ENCODE measurements at regions not wholly inside any gene's neighbourhood (a gene's known extent, or its start where the extent isn't known, plus 50 kb on each side); places are given as distances from the start of the nearest gene placed in this dataset.

GRCh38 chr20:10961651-10962288 is 288.0 kb upstream of the JAG1 start:
- DNase-seq: no peak

DNA sequence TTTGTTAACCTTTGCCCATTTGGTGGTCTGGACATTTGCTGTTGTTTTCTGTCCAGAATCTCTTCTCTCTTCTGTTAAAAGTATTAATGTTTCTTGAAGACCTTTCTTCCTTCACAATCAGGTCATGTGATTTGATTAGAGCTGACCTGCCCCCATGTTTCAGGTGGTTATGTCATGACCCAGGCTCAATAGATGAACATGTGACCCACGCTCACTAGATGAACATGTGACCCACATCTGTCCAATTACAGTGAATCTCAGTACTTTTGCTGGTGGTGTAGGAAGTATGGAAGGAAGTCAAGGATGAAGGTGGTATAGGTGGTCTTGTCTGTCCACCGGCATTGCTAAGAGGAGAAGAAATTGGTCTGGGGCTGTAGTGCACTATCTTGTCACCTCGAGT is 289.1 kb upstream of the JAG1 start:
- DNase-seq: no peak

DNA sequence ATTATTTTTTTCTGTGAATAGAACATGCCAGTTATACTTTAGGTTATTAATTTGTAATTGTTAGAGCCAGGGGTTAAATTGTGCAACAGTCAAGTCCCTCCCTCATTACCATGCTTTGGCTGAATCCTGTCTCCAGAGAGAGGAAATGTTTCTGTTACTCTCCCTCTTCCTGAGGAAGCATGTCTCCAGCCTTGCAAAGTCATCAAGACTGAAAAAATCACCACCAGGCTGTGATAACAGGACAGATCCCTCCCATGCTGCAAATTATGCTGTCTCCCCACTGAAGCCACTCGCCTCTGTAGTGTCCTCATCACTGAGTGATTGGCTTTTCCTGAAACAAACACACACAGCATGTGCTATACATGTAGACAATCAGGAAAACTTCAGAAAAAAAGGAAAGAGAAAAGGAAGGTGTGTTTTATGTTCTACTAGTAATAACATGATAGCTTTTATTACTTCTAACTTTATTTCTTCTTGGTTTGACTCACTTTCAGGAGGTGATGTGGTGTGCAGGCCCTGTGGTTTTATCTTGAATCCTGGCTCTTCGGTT is 290.0 kb upstream of the JAG1 start:
- no peak for DNase-seq

- no peak for DNase-seq
Measured at GRCh38 chr20:10965936-10966470, 292.2 kb upstream of the JAG1 start.

GRCh38 chr20:10970109-10970508 is 296.3 kb upstream of the JAG1 start:
- DNase-seq: no peak

DNA sequence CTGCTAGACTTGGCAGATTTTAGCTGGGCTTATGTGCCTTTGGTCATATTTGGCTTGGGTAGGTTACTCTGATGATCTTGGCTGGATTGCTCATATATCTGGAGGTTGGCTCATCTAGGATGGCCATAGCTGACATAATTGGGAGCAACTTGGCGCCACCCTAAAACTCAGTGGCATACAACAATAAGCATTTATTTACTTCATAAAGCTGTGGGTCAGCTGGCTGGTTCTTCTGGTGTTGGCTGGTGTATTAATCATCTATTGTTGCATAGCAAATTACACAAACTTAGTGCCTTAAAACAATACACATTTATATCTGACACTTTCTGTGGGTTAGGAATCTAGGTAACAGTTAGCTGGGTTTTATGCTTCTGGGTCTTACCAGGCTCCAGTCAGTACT is 297.3 kb upstream of the JAG1 start:
- no peak for DNase-seq

GRCh38 chr20:10972219-10972860 is 298.5 kb upstream of the JAG1 start:
- DNase-seq: no peak

DNA sequence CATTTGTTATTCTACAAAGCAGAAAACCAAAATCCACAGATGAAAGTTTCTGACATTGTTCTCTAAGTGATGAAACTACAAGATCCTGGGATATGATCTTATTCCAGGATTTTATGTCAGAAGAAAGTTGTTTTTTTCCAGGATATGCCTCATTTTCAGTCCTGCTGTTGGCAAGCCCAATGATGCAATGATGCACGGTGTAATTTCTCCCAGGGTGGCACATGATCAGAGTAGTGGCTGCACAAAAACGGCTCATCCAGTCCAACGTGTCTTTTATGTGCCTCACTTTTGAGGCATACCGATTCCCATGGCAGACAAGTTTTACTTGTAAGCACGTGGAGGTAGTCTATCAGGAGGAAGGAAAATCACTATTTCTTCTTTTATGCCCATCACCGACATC is 302.3 kb upstream of the JAG1 start:
- no peak for DNase-seq

- no peak for DNase-seq
Measured at GRCh38 chr20:10978019-10978702, 304.4 kb upstream of the JAG1 start.

GRCh38 chr20:10978713-10979112 is 304.9 kb upstream of the JAG1 start:
- no peak for DNase-seq

GRCh38 chr20:10982692-10983091 is 308.9 kb upstream of the JAG1 start:
- DNase-seq: no peak

GRCh38 chr20:10984294-10984693 is 310.5 kb upstream of the JAG1 start:
- DNase-seq: no peak

DNA sequence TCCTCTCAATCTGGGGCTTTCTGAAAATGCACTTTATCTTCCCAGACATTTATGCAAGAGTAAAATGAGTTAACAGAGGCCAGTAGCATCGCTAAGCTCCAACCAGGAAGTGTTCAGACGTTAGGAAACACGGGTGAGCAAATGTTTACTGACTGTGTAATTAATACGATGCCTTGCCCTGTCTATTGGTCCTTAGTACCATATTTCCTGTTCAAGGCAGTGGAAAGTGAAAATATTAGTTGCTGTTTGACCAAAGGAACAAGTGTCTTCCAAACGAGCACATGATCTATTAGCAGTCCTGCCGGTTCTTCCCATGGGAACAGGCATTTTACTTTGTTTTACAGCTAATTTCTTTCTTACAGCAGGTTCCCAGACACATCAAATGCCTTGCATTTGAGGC is 311.1 kb upstream of the JAG1 start:
- no peak for DNase-seq

- DNase-seq: no peak
Measured at GRCh38 chr20:10985536-10985935, 311.7 kb upstream of the JAG1 start.

DNA sequence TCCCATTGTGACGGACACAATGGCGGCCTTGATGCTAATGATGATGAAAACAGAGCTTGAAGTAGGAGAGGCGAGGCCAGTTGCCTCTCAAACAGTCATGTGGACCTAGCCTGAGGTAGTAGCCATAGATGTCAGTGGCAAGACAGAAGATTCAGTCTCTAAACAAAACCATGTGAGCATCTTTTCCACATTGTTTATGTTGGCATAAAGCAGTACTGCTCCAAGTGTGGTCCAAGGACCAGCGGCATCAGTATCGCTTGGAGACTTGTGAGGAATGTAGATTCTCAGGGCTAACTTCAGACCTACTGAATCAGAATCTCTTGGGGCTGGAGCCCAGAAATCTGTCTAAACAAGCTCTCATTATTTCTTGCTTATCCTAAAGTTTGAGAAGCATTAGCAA is 312.8 kb upstream of the JAG1 start:
- no peak for DNase-seq

- DNase-seq: no peak
Measured at GRCh38 chr20:10987651-10988383, 314.0 kb upstream of the JAG1 start.

GRCh38 chr20:10990625-10991382 is 317.0 kb upstream of the JAG1 start:
- no peak for DNase-seq

DNA sequence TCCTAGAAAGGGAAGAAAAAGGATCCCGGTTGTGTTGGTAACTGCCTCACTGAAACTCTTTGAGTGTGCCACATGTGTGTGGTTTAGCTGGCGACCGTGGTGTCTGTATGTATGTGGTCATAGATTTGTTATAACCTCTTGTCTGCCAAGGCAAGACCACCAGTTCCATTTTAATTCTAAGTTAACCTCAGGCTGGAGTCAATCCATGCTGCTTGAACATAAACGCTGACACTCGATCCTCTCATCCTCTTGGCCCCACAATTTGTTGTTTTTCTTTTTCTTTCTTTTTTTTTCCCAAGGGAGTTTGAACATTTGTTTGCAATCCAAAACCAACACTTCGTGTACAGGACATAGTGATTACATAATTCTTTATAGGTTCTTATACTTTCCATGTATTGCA is 318.9 kb upstream of the JAG1 start:
- no peak for DNase-seq

- no peak for DNase-seq
Measured at GRCh38 chr20:10994991-10995700, 321.3 kb upstream of the JAG1 start.

GRCh38 chr20:10998476-10998875 is 324.7 kb upstream of the JAG1 start:
- DNase-seq: no peak

- no peak for DNase-seq
Measured at GRCh38 chr20:11000416-11000815, 326.6 kb upstream of the JAG1 start.

- no peak for DNase-seq
Measured at GRCh38 chr20:11001302-11001701, 327.5 kb upstream of the JAG1 start.
